ENCODE measurements at regions not wholly inside any gene's neighbourhood (a gene's known extent, or its start where the extent isn't known, plus 50 kb on each side); places are given as distances from the start of the nearest gene placed in this dataset.

DNA sequence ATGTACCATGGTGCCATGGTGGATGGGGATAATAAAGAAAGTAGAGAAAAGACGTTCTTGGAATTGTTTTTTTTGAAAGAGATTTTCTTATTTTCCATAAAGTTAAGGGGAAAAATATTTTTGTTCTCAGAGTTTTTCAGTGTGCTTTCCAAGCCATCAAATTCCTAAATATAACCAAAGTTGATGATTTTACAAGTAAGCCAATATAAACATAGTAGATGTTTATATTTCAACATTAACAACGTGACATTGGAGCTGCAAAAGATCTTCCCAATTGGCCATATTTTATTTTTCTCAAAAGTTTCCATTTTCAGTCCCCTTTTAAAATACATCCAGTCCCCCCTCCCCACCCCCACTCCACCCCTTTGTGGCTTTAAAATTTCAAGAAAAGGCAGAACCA lies 80.9 kb upstream of the PICALM start:
- TF ChIP-seq EZH2 (IDR thresholded peaks at IDR 0.05; ENCODE audit: borderline replicate concordance, insufficient read depth, low read depth, low read length, poor library complexity, severe bottlenecking) (no peak), CTCF (IDR thresholded peaks at IDR 0.05) (no peak)
